ENCODE measurements at regions not wholly inside any gene's neighbourhood (a gene's known extent, or its start where the extent isn't known, plus 50 kb on each side); places are given as distances from the start of the nearest gene placed in this dataset.

DNA sequence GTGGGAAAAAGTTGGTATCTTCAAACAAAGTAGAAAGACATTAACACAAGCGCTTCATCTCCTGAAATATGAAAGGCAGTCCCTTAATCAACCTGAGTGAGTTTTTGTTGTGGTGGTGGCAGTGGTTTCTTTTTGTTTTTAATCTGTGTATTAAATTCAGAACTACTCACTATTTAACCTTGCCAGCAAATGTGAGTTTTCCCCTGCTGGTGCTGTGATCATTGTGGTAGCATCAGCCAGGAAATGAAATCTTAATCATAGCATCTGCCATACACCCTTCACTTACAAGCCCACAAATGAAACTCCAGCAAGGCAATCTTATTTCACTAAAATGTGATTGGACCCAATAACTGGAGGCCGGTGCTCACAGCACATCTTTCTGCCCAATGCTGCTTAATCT is 229.7 kb downstream of the SHOX2 start:
- intact Hi-C loops (cut with DNase I), result no loop called here
- H3K4me1 ChIP-seq (ENCODE audit: control insufficient read depth, insufficient read depth, low read length), result peaks cover 2% of the 10 kb centered on the region
- H3K4me3 ChIP-seq (ENCODE audit: low read length), result no peak overlapping the region
- no peaks in the 10 kb centered on the region for H3K9me3 ChIP-seq (ENCODE audit: control insufficient read depth, low read length)
- 87% methylated on average over 2 of the region's 2 CpGs for WGBS
- H3K27ac ChIP-seq (ENCODE audit: low read length), result no peak overlapping the region
- ATAC-seq (no peak), DNase-seq (no peak)
- no peaks in the 10 kb centered on the region for H3K27me3 ChIP-seq (ENCODE audit: control insufficient read depth, insufficient read depth)

DNA sequence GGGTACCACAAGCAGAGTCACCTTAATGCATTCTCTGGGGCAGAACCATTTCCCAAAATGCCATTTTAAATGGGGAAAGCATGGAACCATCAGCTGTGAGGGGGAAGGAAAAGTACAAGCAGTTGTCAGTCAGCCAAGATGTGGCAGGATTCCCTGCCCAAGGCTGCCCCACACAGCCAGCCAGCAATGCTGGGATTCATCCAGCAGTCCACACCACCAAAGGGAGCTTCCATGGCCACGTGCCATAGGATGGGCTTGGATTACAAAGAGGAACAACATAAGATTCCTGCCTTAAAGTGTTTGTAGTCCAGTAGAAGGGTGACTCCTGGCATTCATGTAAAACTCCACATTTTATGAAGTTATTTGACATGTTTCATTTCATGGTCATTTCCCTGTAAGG is 233.3 kb downstream of the SHOX2 start:
- no peak overlapping the region for H3K4me3 ChIP-seq (ENCODE audit: low read length)
- 28% methylated on average over 1 of the region's 1 CpG for WGBS
- H3K27me3 ChIP-seq (ENCODE audit: control insufficient read depth, insufficient read depth), result no peaks in the 10 kb centered on the region
- DNase-seq, result peak; percentile 28 to 74 (median 60)
- no peak for ATAC-seq
- H3K9me3 ChIP-seq (ENCODE audit: control insufficient read depth, low read length), result no peaks in the 10 kb centered on the region
- intact Hi-C loops (cut with DNase I), result no loop called here
- H3K27ac ChIP-seq (ENCODE audit: low read length), result no peak overlapping the region
- peaks cover 2% of the 10 kb centered on the region for H3K4me1 ChIP-seq (ENCODE audit: control insufficient read depth, insufficient read depth, low read length)

GRCh38 chr3:157871838-157872460 is 234.3 kb downstream of the SHOX2 start:
- intact Hi-C loops (cut with DNase I), result no loop called here

GRCh38 chr3:157871248-157871647 is 235.0 kb downstream of the SHOX2 start:
- 83% methylated on average over 7 of the region's 7 CpGs for WGBS
- intact Hi-C loops (cut with DNase I), result no loop called here
- ATAC-seq, result no peak

More at GRCh38 chr3:157871838-157872460, 234.3 kb downstream of the SHOX2 start:
- H3K27me3 ChIP-seq (ENCODE audit: control insufficient read depth, insufficient read depth), result no peaks in the 10 kb centered on the region
- peaks cover 2% of the 10 kb centered on the region for H3K4me1 ChIP-seq (ENCODE audit: control insufficient read depth, insufficient read depth, low read length)
- 64% methylated on average over 3 of the region's 3 CpGs for WGBS
- no peak overlapping the region for H3K27ac ChIP-seq (ENCODE audit: low read length)
- ATAC-seq (no peak), DNase-seq (no peak)
- no peaks in the 10 kb centered on the region for H3K9me3 ChIP-seq (ENCODE audit: control insufficient read depth, low read length)
- H3K4me3 ChIP-seq (ENCODE audit: low read length), result no peak overlapping the region

DNA sequence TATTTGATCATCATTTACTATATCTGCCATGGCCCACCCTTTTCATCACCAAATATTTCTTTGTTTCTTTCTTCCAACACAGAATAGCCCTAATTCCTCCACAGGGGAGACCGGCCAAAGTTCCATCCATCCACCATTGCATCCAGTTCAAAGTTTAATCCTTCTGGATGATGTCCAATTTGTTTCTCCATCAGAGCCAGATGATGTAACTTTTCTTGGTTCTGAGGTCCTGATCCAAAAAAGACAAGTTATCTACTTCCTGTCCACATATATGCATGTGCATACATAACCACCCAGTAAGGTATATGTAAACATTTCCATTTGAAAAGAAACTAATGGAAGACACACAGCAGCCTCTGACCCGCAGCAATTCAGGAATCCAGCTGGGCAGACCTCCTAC is 237.3 kb downstream of the SHOX2 start:
- Histone ChIP-seq H3K9me3 (ENCODE audit: control insufficient read depth, low read length) (no peaks in the 10 kb centered on the region), H3K27ac (ENCODE audit: low read length) (no peak overlapping the region), H3K4me1 (ENCODE audit: control insufficient read depth, insufficient read depth, low read length) (peaks cover 2% of the 10 kb centered on the region), H3K27me3 (ENCODE audit: control insufficient read depth, insufficient read depth) (no peaks in the 10 kb centered on the region), H3K4me3 (ENCODE audit: low read length) (no peak overlapping the region)
- ATAC-seq (peak; percentile 31 to 53), DNase-seq (peak in 1 of 3 donors; percentile 49)
- WGBS, result 28% methylated on average over 2 of the region's 2 CpGs
- intact Hi-C loops (cut with DNase I), result no loop called here

More at GRCh38 chr3:157871248-157871647, 235.0 kb downstream of the SHOX2 start:
- Histone ChIP-seq H3K4me1 (ENCODE audit: control insufficient read depth, insufficient read depth, low read length) (peaks cover 2% of the 10 kb centered on the region), H3K27ac (ENCODE audit: low read length) (no peak overlapping the region), H3K4me3 (ENCODE audit: low read length) (no peak overlapping the region), H3K9me3 (ENCODE audit: control insufficient read depth, low read length) (no peaks in the 10 kb centered on the region), H3K27me3 (ENCODE audit: control insufficient read depth, insufficient read depth) (no peaks in the 10 kb centered on the region)
- DNase-seq, result no peak

- intact Hi-C loops (cut with DNase I), result no loop called here
- no peaks in the 10 kb centered on the region for H3K27me3 ChIP-seq (ENCODE audit: control insufficient read depth, insufficient read depth)
- H3K27ac ChIP-seq (ENCODE audit: low read length), result no peak overlapping the region
- ATAC-seq (peak; percentile 87 to 90), DNase-seq (no peak)
- H3K9me3 ChIP-seq (ENCODE audit: control insufficient read depth, low read length), result no peaks in the 10 kb centered on the region
- H3K4me1 ChIP-seq (ENCODE audit: control insufficient read depth, insufficient read depth, low read length), result peaks cover 2% of the 10 kb centered on the region
- WGBS, result 17% methylated on average over 1 of the region's 1 CpG
- no peak overlapping the region for H3K4me3 ChIP-seq (ENCODE audit: low read length)
Measured at GRCh38 chr3:157868196-157868595, 238.0 kb downstream of the SHOX2 start.

DNA sequence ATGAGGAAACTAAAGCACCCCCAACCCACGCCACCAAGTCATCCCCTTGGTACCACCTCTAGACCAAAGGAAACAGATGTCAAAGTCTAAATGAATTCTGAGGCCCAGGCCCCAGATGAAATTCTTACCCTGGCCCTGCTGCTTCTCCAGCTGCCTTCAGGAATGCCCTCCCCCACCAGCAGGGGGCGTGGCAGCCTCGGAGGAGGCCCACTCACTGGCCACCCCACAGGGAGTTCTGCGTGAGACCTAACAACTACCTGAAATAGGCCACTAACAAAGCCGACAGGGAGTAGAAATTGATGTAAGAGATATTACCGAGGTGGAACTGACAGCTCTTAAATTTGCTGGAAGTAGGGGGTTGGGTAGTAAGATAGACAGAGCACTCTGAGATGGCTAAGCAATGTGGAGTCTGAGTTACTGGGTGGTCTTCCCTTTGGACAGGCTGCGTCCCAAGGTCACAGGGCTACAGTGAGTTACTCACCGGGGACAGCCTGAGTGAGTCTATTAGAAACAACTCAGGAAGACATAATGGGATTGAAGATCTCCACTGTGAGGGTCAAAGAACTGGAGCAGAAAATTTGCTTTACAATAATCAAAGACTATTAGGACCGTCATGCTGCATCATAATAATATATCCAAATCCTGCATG is 240.7 kb downstream of the SHOX2 start:
- Histone ChIP-seq H3K4me3 (ENCODE audit: low read length) (no peak overlapping the region), H3K27ac (ENCODE audit: low read length) (no peak overlapping the region), H3K4me1 (ENCODE audit: control insufficient read depth, insufficient read depth, low read length) (no peaks in the 10 kb centered on the region), H3K27me3 (ENCODE audit: control insufficient read depth, insufficient read depth) (no peaks in the 10 kb centered on the region), H3K9me3 (ENCODE audit: control insufficient read depth, low read length) (no peaks in the 10 kb centered on the region)
- intact Hi-C loops (cut with DNase I), result no loop called here
- DNase-seq, result peak; percentile 25 to 46 (median 43)
- no peak for ATAC-seq
- 65% methylated on average over 9 of the region's 9 CpGs for WGBS

DNA sequence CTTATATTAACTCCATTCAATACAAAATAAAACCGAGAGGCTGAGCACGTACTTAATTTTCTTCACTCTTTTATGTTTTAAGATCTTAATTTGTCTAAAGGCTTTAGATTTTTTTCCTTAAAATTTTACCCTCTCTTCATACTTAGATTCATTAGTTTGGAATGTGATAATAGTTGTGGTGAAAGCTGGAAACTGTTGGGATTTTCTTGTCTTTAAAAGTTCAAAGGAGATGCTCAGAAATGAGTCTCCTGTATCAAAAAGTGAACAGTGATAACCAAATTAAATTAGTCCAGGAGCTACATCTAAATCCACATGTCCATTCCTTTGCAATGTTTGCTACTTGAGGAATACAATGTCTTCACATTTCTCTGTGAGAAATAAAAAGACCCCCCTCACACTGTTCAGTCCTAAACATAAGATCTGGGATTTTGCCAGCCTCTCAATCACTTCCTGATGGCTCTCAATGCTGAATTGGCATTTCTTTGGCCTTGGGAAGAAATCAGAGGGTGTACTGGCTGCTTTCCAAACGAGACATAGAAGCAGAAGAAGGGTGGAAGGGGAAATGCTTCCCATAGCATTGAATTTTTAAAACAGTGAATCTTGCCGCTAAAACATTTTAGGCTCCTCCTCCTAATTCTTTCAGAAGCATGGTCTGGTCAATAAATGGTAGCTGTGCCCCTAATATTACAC is 245.0 kb downstream of the SHOX2 start:
- no peaks in the 10 kb centered on the region for H3K27me3 ChIP-seq (ENCODE audit: control insufficient read depth, insufficient read depth)
- no peak overlapping the region for H3K27ac ChIP-seq (ENCODE audit: low read length)
- DNase-seq (no peak), ATAC-seq (no peak)
- 62% methylated on average over 4 of the region's 4 CpGs for WGBS
- intact Hi-C loops (cut with DNase I), result no loop called here
- no peaks in the 10 kb centered on the region for H3K9me3 ChIP-seq (ENCODE audit: control insufficient read depth, low read length)
- H3K4me1 ChIP-seq (ENCODE audit: control insufficient read depth, insufficient read depth, low read length), result no peaks in the 10 kb centered on the region
- H3K4me3 ChIP-seq (ENCODE audit: low read length), result no peak overlapping the region

DNA sequence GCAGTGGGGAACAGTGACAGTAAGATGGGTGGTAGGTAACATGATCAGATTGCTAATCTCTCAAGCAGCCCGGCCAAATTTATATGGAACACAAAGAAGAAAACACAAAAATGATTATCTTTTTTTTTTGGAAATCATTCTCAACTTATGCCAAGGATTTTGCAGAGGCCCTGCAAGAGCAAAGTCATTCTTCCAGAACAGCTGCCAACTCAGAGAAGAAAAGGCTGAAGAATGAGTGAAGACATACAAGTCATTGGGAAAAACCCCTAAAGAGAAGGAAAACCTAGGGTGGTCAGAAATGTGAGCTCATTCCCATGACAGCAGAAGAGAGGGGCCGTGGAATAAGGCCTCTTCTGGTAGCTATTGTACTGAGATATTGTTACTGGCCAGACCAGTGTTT is 246.7 kb downstream of the SHOX2 start:
- no peak overlapping the region for H3K4me3 ChIP-seq (ENCODE audit: low read length)
- ATAC-seq, result no peak
- H3K9me3 ChIP-seq (ENCODE audit: control insufficient read depth, low read length), result no peaks in the 10 kb centered on the region

DNA sequence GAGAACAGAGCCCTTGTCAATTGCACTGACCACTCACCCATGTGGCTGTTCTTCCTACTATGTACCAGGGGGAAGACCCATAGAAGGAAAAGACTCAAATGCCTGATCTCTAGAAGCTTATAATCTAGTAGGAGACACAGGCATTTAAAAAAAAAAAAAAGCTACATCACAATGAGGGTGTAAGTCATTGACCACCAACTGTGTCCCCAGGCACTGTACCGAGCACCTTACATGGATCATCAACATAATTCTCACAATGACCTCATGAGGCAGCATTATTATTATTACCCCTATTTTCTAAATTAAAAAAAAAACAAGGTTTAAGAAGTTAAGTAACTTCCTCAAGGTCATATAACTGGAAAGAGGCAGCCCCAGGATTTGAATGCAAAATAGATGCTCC is 247.4 kb downstream of the SHOX2 start:
- no peak overlapping the region for H3K4me3 ChIP-seq (ENCODE audit: low read length)
- WGBS, result 85% methylated on average over 1 of the region's 1 CpG
- no peaks in the 10 kb centered on the region for H3K4me1 ChIP-seq (ENCODE audit: control insufficient read depth, insufficient read depth, low read length)
- ATAC-seq, result no peak
- H3K27ac ChIP-seq (ENCODE audit: low read length), result no peak overlapping the region
- H3K27me3 ChIP-seq (ENCODE audit: control insufficient read depth, insufficient read depth), result no peaks in the 10 kb centered on the region
- DNase-seq, result no peak
- H3K9me3 ChIP-seq (ENCODE audit: control insufficient read depth, low read length), result no peaks in the 10 kb centered on the region
- intact Hi-C loops (cut with DNase I), result no loop called here

More for the DNA sequence above, 246.7 kb downstream of the SHOX2 start:
- DNase-seq, result no peak
- intact Hi-C loops (cut with DNase I), result no loop called here
- WGBS, result 54% methylated on average over 2 of the region's 2 CpGs
- no peak overlapping the region for H3K27ac ChIP-seq (ENCODE audit: low read length)
- no peaks in the 10 kb centered on the region for H3K4me1 ChIP-seq (ENCODE audit: control insufficient read depth, insufficient read depth, low read length)
- H3K27me3 ChIP-seq (ENCODE audit: control insufficient read depth, insufficient read depth), result no peaks in the 10 kb centered on the region

- intact Hi-C loops (cut with DNase I), result no loop called here
- Histone ChIP-seq H3K9me3 (ENCODE audit: control insufficient read depth, low read length) (no peaks in the 10 kb centered on the region), H3K4me3 (ENCODE audit: low read length) (no peak overlapping the region), H3K4me1 (ENCODE audit: control insufficient read depth, insufficient read depth, low read length) (no peaks in the 10 kb centered on the region), H3K27ac (ENCODE audit: low read length) (no peak overlapping the region), H3K27me3 (ENCODE audit: control insufficient read depth, insufficient read depth) (no peaks in the 10 kb centered on the region)
- WGBS, result 14% methylated on average over 5 of the region's 5 CpGs
- DNase-seq, result no peak
- peak in 1 of 2 donors; percentile 63 for ATAC-seq
Measured at GRCh38 chr3:157857440-157857839, 248.8 kb downstream of the SHOX2 start.
